Fibroblast of skin of abdomen (primary cell): ENCODE measurements at regions not wholly inside any gene's neighbourhood (a gene's known extent, or its start where the extent isn't known, plus 50 kb on each side); places are given as distances from the start of the nearest gene placed in this dataset.
"Not testable (repeated sequence)": the region's sequence is repeated elsewhere in the genome, so short reads cannot be mapped to it uniquely, and the experiment has no call there.

Experiments
- DNase-seq: peaks from one replicate; pipeline ENCODE4 v3.0.0-alpha.2; 2013

- DNase-seq: no peak
These were observed 837.8 kb upstream of the CDH6 start for GRCh38 chr5:30355675-30356074.

DNA sequence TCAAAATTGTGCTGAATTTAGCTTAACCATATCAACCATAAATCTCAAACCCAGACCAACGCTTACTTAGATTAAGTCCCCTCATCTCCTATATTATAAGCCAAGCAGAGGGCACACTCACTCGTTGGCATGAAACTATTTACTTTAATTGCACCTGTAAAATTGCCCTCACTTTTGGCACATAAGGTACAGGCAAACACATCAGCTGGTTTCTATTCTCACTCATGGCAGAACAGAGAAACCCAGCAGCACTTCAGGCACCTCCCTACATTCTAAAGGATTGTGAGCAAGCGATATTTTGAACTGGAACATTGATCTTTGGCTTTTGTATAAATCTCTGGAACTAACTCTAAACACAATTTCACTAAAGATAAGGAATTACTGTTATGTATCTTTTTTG is 845.6 kb upstream of the CDH6 start:
- DNase-seq: no peak

DNA sequence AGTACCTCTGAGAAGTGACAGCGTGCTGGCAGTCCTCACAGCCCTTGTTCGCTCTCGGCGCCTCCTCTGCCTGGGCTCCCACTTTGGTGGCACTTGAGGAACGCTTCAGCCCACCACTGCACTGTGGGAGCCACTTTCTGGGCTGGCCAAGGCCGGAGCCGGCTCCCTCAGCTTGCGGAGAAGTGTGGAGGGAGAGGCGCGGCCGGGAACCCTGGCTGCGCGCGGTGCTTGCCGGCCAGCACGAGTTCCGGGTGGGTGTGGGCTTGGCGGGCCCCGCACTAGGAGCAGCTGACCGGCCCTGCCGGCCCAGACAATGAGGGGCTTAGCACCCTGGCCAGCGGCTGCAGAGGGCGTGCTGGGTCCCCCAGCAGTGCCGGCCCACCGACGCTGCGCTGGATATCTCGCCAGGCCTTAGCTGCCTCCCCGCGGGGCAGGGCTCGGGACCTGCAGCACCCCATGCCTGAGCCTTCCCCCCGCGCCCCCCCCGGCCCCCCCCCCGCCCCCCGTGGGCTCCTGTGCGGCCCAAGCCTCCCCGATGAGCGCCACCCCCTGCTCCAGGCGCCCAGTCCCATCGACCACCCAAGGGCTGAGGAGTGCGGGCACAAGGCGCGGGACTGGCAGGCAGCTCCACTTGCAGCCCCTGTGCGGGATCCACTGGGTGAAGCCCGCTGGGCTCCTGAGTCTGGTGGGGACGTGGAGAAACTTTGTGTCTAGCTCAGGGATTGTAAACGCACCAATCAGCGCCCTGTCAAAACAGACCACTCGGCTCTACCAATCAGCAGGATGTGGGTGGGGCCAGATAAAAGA is 847.7 kb upstream of the CDH6 start:
- DNase-seq: not testable (repeated sequence)

- no peak for DNase-seq
These were observed 849.8 kb upstream of the CDH6 start for GRCh38 chr5:30343707-30344106.

- DNase-seq: no peak
These were observed 852.0 kb upstream of the CDH6 start for GRCh38 chr5:30341466-30341865.

DNA sequence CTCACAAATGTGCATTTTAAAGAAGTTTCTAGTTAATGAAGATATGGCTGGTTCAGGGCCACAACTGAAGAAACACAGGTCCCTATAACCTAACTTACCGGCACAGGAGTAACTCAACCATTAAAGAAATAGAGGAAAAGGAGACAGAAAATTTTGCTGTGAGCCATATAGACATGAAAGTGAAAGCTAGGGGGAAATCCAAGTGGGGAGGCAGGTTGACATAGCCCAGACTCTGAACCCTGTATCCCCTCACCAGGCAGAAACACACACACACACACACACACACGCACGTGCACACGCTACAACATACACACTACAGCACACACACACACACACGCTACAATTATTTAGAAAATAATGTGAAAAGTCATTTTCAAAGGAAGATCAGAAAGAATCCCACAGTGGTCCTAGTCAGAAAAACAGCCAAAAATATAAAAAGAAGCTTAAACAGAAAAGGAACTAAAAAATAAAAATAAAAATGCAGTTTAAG is 856.4 kb upstream of the CDH6 start:
- DNase-seq: no peak

DNA sequence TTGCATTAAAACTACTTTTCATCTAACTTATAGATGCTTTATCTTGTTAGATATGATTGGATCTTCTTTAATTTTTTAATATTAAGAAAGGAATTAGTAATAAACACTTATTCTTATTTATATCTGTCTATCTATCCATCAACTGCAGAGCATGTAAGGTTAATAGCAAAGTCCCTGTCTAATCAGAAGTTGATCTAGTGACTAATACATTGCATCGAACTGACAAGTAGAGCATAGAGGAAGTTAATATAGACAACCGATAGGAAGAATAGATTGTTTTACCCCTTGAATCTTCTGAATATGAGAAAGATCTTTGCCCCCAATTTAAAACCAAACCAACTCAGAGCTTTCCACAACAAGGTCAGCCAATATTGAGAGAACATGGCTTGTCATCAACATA is 862.0 kb upstream of the CDH6 start:
- DNase-seq: no peak

DNA sequence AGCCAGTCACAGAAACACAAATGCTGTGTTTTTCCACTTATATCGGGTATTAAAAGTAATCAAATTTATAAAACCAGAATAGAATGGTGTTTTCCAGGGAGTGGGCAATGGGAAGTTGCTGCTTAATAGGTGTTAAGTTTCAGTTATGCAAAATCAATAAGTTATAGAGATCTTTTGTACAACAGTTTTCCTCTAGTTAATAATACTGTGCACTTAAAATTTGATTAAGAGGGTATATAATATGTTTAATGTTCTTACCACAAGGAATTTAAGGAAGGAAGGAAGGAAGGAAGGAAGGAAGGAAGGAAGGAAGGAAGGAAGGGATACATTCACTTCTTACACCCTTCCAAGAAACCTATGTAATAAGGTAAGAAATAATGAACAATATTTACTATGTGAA is 867.7 kb upstream of the CDH6 start:
- DNase-seq: no peak

DNA sequence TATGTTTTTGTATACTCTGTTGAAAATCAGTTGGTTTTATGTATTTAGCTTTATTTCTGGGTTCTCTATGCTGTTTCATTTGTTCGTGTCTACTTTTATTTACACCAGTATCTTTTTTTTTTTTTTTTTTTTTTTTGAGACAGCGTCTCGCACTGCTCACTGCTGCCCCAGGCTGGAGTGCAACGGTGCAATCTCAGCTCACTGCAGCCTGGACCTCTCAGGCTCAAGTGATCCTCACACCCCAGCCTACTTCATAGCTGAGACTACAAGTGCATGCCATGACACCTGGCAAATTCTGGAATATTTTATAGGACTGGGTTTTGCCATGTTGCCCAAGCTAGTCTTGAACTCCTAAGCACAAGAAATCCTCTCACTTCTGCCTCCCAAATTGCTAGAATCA is 869.4 kb upstream of the CDH6 start:
- no peak for DNase-seq

- no peak for DNase-seq
These were observed 905.6 kb upstream of the CDH6 start for GRCh38 chr5:30287890-30288289.

- peak; percentile 3 for DNase-seq
These were observed 914.2 kb upstream of the CDH6 start for GRCh38 chr5:30279237-30279636.

GRCh38 chr5:30267026-30267425 is 926.5 kb upstream of the CDH6 start:
- no peak for DNase-seq

- no peak for DNase-seq
These were observed 954.0 kb upstream of the CDH6 start for GRCh38 chr5:30239331-30240022.

- no peak for DNase-seq
These were observed 956.3 kb upstream of the CDH6 start for GRCh38 chr5:30237189-30237588.

- no peak for DNase-seq
These were observed 983.7 kb upstream of the CDH6 start for GRCh38 chr5:30209755-30210154.

DNA sequence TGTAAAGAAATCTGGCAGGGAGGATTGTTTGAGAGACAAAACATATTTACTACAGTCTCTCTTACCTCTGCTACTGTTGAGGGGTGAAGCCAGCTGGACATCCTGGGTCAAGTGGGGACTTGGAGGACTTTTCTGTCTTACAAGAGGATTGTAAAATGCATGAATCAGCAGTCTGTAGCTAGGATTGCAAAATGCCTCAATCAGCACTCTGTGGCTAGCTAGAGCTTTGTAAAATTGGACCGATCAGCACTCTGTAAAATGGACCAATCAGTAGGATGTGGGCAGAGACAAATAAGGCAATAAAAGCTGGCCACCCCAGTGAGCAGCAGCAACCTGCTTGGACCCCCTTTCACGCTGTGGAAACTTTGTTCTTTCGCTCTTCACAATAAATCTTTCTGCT is 995.8 kb upstream of the CDH6 start:
- no peak for DNase-seq

DNA sequence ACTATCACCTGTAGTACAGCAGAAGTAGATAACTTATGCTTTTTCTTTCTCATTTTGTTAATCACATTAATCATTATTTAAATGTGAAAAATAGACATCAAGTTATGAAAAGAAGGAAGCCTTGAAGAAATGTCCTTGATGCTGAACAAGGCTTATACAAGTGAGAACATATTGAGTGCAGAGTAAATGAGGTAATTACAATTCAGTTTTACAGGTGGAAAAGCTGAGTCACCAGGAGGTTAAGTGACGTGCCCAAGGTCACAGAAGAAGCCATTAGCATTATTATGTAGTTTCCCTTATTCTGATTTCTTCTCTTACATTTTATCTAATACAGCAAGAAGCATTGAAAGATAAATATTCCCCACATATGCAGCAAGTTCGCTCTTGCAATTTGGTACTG is 998.5 kb upstream of the CDH6 start:
- no peak for DNase-seq

DNA sequence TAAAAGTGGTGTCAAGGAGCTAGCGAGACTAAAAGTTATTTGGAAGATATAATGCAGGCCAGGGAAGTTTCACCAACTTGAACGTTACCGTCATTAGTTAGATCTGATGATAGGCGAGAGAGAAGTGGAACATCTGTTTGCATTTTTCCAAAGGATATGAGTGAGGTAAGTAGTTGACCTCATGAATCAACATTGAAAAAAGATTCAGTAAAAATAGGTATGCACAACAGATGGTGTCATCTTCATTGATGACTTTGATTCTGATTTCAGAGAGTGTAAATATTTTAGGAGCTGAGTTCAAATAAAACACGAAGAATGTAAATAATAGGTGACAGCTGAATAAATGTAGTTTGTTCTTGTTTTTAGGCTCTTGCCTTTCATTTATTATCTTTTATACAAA is 998.9 kb upstream of the CDH6 start:
- DNase-seq: no peak

DNA sequence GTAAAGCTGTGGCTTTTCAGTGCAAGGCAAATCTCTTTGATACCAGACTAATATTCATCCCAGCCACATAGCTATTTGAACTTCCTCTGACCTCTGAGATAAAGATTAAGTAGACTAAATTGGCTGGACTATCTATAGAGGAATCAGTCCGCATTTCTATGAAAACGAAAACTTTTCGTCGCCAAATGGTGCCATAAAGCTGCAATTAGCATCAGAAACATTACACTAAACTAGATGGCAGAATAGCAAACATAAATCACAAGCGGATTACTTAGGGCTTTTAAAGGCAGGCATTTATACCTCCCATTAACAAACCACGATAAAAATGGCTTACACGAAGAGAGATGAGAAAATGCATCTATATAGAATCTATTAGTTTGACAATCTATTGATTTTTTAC is 1009.7 kb upstream of the CDH6 start:
- DNase-seq: no peak

- no peak for DNase-seq
These were observed 1037.3 kb upstream of the CDH6 start for GRCh38 chr5:30156156-30156555.

DNA sequence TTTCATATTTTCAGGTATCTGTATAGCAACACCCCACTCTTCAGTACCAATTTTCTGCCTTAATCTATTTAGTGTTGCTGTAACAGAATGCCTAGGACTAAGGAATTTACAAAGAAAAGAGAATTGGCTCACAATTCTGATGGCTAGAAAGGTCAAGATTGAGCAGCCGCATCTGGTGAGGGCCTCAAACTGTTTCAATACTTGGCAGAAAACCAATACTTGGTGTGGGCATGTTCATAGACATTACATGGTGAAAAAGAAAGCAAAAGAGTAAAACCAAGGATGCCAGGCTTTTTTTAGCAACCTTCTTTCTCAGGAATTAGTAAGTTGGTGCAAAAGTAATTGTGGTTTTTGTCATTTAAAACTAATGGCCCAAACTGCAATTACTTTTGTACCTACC is 1041.1 kb upstream of the CDH6 start:
- no peak for DNase-seq

GRCh38 chr5:30150231-30150630 is 1043.3 kb upstream of the CDH6 start:
- DNase-seq: no peak

DNA sequence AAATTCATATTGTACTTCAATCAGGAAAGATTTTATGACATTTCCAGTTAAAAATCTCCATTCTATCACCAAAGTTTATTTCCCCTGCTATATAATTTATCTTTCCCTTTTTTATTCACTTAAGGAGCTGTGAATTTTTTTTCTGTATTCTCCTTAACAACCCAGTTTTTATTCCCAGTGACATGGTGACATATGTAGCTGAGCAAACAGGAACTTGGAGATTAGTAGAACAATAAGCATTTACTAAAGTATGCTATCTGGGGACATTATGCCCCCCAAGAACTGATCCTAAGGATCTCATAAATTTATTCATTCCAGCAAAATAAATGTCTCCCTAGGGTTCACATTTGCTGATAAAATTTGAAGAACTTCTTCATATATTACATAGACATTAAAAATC is 1044.0 kb upstream of the CDH6 start:
- DNase-seq: no peak

DNA sequence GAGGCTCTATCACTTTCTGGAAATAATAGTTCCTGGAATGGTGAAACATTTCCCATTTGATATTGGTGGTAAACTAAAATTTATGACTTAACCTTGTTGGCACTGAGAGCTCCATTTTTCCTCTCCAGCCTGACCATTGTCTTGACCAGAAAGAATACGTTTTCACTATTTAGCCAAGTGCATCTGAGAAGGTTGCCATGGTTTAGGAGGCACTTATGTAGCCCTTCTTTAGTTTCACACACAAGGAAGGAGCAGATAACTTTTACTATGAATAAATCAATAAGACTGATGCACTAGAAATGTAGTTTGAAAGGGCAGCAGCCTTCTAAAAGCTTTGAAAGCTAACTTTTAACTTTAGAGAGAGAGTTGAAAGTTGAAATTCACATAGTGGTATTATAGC is 1045.5 kb upstream of the CDH6 start:
- no peak for DNase-seq
